Umbilical cord (tissue), 1 donor: ENCODE measurements at regions not wholly inside any gene's neighbourhood (a gene's known extent, or its start where the extent isn't known, plus 50 kb on each side); places are given as distances from the start of the nearest gene placed in this dataset.

ENCODE experiments used
- DNase-seq: peaks from one replicate; pipeline ENCODE4 v3.0.0-alpha.2; 2015; ENCODE audit warnings: low spot score

DNA sequence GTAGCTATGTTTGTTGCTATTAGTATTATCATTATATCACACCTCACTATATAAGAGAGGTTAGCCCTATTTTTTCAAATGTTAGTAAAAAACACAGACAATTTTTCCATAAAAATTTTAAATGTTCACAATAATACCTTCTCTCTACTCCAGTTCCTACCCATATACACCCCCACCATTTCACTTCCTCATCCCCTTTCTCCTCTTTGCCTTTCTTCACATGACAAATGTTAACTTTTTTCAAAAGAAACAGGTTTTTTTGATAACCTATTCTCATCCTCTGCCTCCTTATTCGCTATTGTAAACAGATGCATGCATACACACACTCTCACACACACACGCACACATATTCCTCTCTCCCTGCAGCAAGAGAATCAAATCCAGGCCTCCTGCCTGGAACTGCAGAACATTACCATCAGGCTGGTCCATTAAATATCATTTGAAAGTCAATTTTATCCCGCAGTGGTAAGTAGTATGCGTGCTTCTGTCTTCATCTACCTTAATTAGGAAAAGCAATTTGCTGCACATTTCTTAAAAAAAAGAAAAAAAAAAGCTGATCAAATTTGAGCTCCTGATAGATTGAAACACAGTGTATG, 55.5 kb downstream of the MID1IP1 start:
- DNase-seq, result no peak

DNA sequence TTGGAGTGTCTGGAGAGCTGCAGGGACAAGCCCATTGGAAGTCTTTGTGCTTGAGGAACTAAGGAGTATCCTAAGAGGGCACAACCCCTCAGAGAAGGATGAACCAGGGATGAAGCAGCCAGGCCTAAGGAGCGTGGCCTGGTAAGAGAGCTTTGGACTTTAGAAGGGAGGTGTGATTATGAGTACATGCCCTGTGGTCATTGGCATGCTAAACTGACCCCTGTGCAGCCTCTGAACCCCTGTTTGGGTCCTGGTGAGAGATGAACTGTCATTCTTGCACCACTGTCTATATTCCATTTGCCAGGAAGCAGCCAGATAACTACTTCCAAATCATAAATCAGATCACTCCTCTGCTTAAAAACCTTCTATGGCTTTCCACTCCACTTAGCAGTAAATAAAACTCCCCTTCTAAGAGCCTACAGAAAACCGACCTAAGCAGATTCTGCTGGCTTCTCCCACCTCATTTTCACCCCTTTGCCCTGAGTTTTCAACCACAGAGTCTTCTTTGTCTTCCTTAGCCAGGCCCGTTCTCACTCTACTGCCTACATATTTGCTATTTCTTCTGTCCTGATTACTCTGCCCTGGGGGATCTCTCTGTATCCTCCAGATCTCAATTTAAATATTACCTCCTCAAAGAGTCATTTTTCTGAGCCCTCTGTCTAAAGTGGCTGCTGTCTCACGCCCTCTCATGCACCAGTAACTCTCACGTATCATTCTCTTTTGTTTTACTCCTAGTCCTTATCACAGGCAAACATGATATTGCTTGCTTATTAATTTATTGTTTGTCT, 56.7 kb downstream of the MID1IP1 start:
- DNase-seq, result no peak

DNA sequence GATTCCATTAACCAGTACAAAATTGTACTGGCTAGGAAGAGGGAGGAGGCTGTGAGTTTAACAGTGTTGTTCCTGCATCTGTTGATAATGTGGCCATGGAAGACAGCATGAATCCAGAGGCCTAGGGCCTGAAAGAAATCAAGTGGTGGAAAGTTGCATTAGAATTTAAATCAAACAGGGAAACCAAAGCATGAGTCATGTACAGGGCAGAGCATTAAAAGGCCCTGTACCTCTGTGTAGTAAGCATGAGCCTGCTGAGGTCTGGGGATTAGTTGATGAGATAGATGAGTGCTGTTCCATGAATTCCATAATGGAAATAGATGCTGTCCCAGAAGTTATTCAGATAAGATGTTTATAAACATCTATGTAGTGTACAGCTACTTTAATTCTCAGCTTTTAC, 58.3 kb downstream of the MID1IP1 start:
- DNase-seq, result peak; percentile 71

DNA sequence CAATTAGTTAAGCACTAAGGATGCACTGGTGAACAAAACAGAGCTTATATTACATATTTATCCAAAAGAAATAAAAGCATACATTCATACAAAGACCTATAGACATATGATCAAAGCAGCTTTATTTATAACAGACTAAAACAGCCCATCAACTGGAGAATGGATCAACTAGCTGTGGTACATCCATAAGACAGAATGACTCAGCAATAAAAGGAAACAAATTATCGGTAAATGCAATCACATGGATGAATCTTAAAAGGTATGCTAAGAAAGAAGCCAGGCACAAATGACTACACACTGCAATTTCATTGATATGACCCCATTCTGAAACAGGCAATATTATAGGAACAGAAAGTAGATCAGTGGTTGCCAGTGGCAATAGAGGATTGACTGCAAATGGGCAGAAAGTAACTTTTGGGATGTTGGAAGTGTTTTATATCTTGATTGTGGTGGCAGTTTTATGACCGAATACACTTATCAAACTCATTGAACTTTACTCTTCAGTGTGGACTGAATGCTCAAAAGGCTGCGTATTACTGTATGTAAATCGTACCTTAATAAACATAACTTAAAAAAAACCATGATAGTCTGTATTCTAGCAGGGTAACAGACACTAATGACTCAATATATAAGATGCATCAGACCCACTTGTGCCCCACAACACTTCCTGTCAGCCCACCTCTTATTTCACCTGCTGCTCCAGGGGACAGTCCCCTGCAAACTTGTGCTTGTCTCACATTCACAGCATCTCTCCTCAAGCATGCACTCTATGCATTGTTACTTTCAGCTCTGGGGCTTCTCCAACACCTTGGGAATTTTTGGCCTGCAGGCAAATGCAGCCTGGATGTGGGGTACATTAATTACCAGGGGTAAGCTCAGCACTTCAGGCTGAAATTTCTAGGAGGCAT, 59.1 kb downstream of the MID1IP1 start:
- DNase-seq, result no peak

DNA sequence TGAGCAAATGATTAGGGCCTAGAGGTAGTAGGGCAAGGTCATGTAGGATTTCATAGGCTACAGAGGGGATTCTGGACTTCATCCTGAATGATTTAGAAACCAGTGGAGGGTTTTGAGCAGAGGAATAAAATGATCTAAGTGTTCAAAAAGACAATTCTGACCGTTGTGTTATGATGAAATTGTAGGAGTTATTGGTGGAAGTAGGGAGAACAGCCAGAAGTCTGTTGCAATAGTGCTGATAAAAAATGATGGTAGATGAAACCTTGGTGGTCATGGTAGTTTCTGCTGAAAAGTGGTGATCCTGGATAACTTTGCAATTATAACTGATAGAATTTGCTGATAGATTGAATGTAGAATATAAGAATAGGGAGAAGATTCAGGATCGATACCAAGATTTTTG, 60.2 kb downstream of the MID1IP1 start:
- no peak for DNase-seq

DNA sequence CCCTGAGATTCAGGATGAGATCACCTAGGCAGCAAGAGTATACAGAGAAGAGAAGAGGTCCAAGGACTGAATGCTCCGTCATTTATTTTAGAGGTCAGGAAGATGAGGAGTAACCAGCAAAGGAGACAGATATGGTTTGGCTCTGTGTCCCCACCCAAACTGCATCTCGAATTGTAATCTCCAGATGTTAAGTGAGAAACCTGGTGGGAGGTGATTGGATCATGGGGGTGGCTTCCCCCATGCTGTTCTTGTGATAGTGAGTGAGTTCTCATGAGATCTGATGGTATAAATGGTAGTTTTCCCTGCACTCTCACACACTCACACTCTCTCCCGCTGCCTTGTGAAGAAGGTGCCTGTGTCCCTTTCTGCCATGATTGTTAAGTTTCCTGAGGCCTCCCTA, 60.8 kb downstream of the MID1IP1 start:
- DNase-seq, result no peak

DNA sequence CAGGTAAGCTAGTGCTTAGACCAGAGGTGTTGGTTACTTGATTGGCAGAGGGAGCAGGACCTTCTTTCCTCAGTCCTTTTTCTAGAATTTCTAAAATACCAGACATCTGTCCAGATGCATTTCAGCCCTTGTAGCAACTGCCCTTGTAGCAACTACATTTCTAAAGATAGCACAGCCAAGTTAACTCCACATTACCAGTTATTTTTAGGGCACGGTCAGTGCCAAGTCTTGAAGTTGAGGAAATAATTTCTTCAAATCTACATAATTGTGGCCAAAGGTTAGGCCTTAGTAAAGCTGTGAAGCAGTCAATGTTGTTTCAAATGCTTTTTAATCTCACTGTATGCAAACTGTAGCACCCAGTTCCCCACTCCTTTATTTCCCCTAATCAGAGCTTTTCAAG, 62.9 kb downstream of the MID1IP1 start:
- peak; percentile 21 for DNase-seq

DNA sequence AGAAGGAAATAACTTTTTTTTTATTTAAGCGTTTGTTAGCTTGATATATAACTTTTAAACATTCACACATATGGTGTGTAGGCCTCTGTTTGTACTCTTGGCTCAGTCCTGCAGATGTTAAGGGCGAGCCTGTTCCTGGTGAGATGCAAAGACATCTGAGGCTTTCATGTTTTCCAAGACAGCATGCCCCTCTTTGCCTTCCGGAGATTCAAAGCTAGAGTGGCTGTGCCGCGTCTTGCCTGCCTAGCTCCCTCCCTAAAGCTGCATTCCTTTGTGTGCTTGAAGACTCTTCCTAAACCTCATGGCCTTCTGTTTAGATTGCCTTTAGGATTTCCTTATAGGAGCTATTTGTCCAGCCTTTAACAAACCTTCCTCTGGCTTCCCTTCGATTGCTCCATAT, 67.1 kb downstream of the MID1IP1 start:
- peak; percentile 10 for DNase-seq

DNA sequence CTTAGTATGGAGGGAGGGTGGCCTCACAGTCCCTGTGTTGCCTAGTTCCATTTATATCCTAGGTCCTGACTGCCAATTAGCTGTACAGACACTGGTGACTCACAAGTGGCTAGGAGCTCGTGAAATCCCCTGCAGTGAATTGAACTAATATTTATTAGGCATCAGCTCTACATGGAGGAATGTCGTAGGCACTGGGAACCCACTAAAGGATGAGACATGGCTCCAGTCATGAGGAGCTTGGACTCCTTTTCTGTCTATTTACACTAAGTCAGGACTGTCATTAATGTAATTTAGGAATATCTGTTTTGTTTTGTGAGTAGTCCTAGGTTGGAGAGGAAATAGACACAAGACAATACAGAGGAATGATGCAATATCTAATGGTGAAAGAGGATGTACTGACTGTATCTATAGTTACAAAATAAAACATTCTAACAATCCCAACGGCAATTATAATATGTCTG, 67.7 kb downstream of the MID1IP1 start:
- no peak for DNase-seq

DNA sequence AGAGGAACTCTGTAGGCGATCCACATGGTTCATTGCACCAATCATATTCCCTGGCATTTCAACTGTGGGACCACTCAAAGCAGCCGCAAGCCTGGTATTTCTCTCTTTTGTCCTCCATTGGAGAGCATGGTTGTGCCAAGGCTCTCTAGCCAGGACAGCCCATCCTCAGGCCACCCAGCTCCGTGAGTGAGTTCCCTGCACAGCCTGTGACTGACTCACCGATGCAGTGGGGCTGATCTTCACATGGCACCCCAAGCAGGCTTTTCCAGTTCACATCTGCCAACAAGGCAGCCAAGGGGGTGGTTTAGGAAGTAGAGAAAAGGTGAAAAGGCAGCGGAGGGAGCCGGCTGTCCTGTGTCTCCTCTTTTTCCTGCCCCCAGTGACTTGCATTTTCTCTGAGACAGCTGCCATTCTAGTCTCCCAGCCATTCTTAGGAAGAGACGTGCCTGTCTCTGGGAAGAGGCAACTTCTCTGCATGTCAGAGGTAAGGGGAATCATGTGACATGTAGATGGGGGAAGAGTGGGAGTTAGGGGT, 69.2 kb downstream of the MID1IP1 start:
- DNase-seq, result no peak

DNA sequence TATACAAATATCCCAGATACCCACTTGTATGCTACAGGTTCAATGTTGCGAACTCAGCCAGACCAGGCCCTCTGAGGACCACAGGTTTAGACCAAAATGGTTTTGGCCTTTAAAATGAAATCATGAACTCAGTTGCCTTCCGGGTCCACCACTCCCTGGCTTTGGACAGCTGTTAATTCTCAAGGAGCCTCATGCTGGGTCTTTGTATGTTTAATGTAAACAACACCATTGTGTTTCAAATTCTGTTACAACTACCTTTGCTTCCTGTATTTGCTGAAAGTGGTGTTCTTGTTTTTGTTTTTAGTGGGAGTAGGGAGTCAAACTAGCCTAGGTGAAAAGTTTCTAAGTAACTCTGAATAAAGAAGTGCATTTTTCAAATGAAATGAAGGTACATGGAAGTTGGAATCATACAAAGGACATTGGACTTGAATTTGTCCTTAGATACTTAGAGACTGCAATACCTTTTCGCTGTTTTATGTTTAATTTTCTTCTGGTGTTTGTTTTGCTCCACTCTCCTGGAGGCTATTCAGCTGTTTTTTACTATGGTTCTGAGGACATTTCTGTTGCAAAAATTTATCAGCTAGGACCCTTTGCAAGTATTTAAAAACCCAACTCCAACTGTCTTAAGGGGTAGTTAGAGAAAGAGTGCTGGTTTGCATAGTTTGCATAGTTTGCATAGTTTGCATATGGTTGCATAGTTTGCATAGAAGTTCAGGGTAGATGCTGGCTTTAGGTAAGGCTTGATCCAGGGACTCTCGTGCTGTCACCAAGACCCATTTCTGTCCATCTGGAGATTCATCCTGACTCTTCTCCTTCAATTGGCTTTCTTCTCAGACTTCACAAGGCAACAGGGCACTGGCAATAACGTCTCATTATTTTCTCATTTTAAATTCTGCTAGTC, 70.1 kb downstream of the MID1IP1 start:
- DNase-seq, result no peak

DNA sequence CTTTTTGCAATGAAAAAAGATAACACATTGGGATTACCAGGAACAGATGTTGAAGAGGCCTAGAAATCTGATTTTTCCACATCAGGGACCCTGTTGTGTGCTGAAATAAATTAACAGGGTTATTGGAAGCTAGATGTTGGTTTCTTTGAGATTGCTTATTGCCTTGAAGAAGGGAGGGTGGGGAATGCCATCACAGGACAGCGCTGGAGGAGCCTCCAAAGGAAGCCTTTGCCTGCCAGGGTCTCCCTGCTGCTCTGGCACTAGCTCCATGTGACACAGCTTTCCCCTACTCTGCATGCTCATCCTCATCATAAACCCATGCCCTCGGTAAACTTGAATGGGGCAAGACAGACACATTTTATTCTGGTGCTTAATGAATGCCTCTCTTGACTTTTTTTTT, 76.1 kb downstream of the MID1IP1 start:
- no peak for DNase-seq

DNA sequence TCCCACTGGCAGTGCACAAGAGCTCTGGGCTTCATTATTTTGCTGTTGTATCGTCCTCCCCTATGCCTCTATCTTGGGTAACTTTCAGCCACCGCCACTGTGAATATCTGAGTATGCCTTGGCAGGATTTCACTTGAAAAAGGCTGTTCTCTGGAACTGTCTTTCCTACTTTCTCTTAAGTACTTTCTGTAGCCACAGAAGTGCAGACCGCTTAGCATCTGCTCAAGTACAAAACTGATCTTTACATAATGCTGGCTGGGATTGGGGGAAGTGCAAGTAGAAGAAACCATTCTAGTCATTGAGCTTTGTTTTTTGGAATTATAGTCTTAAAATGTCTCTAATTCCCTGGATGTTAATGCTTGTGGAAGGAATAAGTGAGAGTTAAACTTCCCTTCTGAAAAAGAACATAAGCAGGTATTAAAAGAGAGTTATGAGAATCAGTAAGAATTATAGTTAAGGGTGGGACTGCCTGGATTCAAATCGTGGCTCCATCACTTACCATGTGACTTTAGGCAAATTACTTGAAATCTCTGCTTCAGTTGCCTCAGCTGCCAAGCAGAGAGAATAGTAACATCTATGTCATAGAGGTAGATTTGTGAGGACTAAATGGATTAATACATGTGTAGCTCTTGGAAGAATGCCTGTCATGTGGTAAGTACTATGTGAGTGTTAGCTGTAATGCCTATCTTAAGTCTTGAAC, 77.5 kb downstream of the MID1IP1 start:
- no peak for DNase-seq

DNA sequence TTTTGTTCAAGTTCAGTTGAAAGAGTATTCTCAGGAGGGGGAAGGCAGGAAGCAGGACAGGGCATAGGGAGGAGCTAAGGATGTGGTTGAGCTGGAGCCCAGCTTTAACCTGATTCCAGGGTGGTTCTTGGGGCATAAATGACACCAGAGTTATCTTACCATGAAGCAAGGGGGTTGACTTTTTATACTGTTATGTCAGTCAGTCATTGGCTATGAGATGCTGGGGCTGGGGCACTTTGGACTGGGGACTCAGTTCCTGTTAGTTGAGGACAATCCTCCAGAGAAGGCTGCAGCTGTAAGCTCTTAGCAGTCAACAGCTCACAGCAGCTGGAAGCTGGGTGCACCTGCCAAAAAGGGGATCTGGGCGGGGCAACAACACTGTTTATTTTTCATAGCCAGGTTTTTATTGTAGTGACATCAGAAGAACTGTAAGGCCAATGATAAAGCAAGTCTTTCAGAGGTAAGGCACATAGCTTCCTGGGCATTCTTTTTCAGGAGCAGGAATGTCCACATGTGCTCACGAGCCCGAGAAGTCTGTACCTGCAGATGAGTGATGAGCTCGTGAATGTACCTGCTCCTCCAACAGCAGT, 78.5 kb downstream of the MID1IP1 start:
- no peak for DNase-seq

DNA sequence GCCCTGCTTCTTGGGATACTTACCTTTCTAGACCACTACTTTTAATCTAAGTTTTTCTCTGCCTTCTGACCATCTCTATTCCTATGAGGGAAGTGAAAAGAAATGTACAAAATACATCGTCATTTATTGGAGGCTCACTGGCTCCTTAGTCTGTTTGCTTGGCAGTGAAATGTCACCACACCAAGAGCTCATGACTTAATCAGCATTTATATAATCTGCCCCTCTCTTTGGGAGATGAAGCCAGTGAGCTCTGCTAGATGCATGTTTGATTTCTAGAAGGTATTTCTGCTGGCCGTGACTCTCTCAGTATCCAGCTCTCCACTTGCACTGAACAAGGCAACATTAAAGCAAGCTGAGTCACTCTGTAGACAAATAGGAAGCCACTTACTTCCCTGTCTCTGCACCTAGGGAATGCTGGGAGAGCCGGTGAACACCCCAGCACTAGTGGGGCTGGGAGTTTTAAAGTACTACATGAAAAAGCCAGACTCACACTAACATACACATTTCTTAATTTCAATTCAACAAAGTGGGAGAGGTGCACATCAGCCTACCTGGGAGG, 79.1 kb downstream of the MID1IP1 start:
- no peak for DNase-seq

DNA sequence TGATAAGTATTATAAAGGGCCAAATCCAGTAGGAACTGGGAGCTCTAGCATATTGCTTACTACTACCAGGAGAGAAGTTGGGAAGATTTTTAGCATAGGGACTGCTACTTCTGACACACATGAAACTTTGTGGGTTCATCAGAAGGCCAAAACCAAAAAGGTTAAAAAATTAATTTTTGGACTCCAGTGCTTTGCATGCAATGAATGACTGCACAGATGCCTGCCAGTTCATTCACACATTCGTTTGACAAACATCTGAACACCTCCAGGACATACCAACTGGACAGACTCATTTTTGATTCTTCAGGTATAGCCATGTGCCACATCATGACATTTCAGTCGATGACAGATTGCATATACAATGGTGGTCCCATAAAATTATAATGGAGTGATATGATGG, 79.8 kb downstream of the MID1IP1 start:
- DNase-seq, result no peak

DNA sequence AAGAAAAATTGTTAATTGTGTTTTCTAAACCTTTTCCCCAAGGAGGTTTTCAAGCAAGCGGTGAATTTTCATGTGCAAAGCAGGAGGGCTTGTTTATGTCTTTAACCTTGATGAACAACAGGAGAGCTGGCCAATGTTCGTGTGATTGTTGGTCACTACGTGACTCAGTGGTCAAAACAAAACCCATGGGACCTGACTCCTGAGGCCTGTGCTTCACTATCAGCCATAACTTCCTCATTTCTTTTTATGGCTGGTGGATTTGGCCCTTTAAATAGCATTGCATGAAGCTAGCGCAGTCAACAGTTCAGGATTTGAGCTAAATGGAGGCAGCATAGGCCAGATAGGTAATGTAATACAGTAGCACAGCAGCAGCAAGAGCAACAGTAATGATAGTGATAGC, 80.5 kb downstream of the MID1IP1 start:
- no peak for DNase-seq

DNA sequence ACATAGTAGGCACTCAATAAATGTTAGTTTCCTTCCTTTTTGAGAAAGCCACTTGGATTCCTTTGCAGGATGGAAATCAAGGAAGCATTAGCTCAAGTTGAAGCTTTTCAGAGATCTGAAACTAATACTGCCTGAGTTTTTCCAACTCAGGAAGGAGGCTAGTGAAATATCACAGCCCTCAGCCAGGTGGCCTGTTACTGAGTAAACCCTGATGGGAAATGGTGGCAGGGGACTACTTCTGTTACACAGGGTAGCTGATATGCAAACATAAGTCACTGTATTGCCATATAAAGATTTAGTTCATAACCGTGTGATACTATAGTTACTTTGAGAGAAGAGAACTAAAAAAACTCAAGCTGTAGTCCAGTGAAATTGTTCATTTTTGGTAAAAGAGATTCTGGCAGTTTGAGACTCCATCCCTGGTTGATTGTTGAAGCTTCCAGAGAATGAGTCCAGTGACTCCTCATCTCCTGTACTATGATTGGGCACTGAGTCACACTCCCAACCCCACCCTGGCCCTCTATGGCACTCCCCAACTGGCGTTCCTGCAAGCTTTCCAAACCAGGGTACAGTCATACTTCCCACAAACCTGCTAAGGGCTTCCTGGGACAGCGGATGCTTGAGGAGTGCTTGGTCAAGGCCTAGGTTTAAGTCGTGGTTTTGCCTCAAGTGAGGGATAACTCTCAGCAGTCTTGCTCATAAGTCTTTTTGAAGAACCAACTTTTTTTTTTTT, 81.8 kb downstream of the MID1IP1 start:
- DNase-seq, result no peak

DNA sequence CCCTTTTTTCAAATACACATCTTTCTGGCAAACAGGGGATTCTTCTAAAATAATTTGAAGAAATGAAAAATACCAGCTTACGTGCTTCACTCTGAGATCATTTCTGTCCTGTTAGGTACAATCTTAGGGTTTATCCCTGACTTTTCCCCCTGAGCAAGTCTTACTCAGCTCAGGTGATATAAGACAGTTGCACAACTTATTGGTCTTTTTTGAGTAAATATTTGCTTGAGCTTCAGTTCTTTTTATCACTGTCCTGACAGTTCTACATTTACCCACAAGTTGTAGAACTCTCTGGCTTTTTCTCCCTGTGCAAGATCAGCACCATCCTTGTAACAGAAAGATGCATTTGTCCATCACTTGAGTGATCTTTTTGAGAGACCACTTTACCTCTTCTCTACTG, 84.9 kb downstream of the MID1IP1 start:
- no peak for DNase-seq
